ENCODE measurements at regions not wholly inside any gene's neighbourhood (a gene's known extent, or its start where the extent isn't known, plus 50 kb on each side); places are given as distances from the start of the nearest gene placed in this dataset.

GRCh38 chr9:16214677-16215352 lies 655.7 kb downstream of the BNC2 start:
- H3K4me3 ChIP-seq (ENCODE audit: low read depth, low read length) = no peak overlapping the region
- TF ChIP-seq CTCF (IDR thresholded peaks at IDR 0.05; ENCODE audit: low read depth, low read length) = no peak
- no peak for DNase-seq (ENCODE audit: low read depth, low spot score)
- in situ Hi-C loops (cut with HindIII; ENCODE audit: low sequenced_read_pairs) = no loop called here

GRCh38 chr9:16215353-16215680 lies 655.2 kb downstream of the BNC2 start:
- H3K4me3 ChIP-seq (ENCODE audit: low read depth, low read length) = no peak overlapping the region
- DNase-seq (ENCODE audit: low read depth, low spot score) = no peak
- no peak for TF ChIP-seq CTCF (IDR thresholded peaks at IDR 0.05; ENCODE audit: low read depth, low read length)
- in situ Hi-C loops (cut with HindIII; ENCODE audit: low sequenced_read_pairs) = no loop called here

GRCh38 chr9:16217943-16218701 lies 652.3 kb downstream of the BNC2 start:
- DNase-seq (ENCODE audit: low read depth, low spot score) = peak; percentile 61
- no peak overlapping the region for H3K4me3 ChIP-seq (ENCODE audit: low read depth, low read length)
- in situ Hi-C loops (cut with HindIII; ENCODE audit: low sequenced_read_pairs) = no loop called here
- TF ChIP-seq CTCF (IDR thresholded peaks at IDR 0.05; ENCODE audit: low read depth, low read length) = no peak

DNA sequence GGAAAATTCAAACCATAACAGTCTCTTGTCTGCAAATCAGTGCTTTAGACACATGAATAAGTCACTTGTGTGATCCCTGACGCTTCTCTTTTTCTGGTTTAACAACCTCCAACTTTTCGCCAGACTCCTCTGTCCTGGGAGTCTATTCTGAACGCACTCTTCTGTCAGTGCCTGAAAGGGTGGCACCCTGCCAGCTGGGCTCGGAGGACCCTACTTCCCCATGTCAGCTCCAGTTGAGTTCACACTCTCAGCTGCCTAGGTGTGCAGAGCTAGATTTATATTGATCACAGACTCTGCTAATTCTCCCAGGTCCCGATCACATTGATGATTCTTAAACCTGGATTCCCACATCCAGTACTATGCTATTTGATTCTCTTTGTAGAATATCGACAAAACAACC lies 649.1 kb downstream of the BNC2 start:
- DNase-seq (ENCODE audit: low read depth, low spot score) = no peak
- no peak for TF ChIP-seq CTCF (IDR thresholded peaks at IDR 0.05; ENCODE audit: low read depth, low read length)
- H3K4me3 ChIP-seq (ENCODE audit: low read depth, low read length) = no peak overlapping the region
- in situ Hi-C loops (cut with HindIII; ENCODE audit: low sequenced_read_pairs) = no loop called here

DNA sequence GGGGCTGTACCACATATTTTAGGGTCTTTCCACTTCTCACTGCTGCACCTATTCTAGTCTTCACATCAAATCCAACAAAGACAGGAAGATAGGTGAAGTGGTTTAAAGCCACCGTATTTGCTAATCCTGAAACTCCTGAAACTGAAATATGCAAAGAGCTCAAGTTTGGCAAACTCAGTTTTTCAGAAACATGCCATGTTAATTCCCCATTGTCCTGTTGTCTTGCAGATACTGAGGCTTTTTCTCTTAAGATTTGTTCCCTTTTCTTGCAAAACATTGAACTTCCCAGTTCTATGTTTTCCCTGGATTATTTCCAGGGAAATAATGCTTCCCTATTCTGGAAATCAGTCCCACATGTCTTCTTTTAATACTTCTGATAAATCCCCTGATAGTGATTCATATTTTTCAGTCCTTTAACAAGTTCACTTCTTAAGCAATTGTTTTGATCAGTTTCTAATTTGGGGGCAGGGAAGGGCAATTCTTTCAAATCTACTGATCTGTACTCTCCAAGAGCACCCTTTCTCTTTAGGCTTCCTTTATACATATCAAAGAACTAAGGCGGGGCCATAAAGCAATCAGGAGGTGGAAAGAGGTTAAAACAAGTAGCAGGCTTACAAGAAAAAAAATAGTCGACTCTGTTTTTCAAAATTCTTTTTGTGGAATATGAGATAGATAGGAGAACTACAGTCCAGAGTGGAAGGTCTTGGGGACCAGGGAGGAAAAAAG lies 648.5 kb downstream of the BNC2 start:
- DNase-seq (ENCODE audit: low read depth, low spot score) = no peak
- H3K4me3 ChIP-seq (ENCODE audit: low read depth, low read length) = no peak overlapping the region
- in situ Hi-C loops (cut with HindIII; ENCODE audit: low sequenced_read_pairs) = no loop called here
- no peak for TF ChIP-seq CTCF (IDR thresholded peaks at IDR 0.05; ENCODE audit: low read depth, low read length)

DNA sequence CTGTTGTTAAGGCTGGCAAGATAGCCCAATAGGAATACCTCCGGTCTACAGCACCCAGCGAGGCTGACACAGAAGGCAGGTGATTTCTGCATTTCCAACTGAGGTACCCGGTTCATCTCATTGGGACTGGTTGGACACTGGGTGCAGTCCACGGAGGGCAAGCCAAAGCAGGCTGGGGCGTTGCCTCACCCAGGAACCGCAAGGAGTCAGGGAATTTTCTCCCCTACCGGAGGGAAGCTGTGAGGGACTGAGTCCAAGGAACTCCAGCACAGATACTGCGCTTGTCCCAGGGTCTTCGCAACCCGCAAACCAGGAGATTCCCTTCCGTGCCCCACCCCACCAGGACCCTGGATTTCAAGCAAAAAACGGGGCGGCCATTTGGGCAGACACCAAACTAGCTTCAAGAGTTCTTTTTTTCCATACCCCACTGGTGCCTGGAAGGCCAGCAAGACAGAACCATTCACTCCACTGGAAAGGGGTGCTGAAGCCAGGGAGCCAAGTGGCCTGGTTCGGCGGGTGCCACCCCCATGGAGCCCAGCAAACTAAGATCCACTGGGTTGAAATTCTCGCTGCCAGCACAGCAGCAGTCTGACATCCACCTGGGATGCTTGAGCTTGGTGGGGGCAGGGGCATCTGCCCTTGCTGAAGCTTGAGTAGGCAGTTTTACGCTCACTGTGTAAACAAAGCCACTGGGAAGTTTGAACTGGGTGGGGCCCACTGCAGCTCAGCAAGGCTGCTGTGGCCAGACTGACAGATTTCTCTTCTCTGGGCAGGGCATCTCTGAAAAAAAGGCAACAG lies 647.2 kb downstream of the BNC2 start:
- no peak for TF ChIP-seq CTCF (IDR thresholded peaks at IDR 0.05; ENCODE audit: low read depth, low read length)
- in situ Hi-C loops (cut with HindIII; ENCODE audit: low sequenced_read_pairs) = no loop called here
- H3K4me3 ChIP-seq (ENCODE audit: low read depth, low read length) = no peak overlapping the region
- DNase-seq (ENCODE audit: low read depth, low spot score) = no peak

All from astrocyte of the spinal cord (primary cell).